HG03159 (cell line): ENCODE measurements at regions not wholly inside any gene's neighbourhood (a gene's known extent, or its start where the extent isn't known, plus 50 kb on each side); places are given as distances from the start of the nearest gene placed in this dataset.

Experiments
- ATAC-seq: cut with Tn5 transposase; IDR thresholded peaks from one replicate; pipeline ENCODE4 v1.9.1; 2021; ENCODE audit warnings: mild to moderate bottlenecking, moderate library complexity; ENCODE audit not compliant: unreplicated experiment

- ATAC-seq: no peak
These were observed 84.9 kb upstream of the SLC44A3 start for GRCh38 chr1:94734963-94735901.

DNA sequence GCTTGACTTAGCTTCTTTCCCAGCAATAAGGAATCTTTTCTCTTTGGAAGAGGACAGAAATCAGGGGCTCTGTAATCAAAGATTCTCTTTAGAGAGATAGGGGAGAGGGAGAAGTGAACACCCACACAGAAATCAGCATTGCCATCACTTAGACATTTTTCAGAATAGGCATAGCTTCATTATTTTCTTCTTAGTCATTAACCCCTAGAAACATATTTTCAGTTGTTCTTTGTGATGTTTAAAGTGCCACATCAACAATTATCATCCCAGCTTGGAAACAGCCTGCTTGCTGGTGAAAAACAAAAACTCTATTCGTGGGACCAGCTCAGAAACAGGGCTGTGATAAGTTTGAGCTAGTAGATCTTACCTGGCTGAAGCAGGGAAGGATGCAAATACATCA lies 88.3 kb upstream of the SLC44A3 start:
- no peak for ATAC-seq

DNA sequence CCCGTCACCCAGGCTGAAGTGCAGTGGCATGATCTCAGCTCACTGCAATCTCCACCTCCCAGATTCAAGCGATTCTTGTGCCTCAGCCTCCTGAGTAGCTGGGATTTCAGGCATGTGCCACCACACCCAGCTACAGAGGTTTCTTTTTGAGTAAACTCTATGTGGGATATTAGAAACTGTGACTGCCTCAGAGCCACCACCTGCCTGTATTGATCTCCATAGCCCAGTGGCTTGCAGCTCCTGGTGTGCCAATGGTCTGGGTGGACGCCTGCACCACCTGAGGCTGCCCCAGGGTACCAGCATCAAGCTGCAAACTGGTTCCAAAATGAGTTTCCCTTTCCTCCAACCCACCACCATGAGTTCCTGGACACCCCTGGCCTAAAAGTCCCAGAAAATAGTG lies 89.7 kb upstream of the SLC44A3 start:
- ATAC-seq: no peak

DNA sequence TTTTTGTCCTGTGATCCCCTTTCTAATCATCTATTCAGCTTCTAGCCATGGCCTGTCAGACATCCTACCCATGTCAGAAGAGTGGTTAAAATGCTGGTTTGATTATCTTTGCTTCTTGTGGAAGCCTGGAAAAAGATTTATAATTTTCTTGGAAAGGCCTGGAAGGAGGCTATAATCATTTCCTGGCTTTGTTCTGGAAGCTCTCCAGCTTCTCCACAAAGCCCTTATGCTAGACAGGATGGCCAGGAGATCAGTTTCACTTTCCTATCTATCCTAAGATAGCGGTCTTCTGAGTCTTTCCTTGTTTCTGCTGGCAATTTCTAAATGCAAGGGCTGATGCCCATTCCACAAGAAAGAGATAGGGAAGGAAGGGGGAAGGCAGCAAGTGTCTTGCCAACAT lies 90.9 kb upstream of the SLC44A3 start:
- no peak for ATAC-seq

GRCh38 chr1:94727846-94728715 lies 92.1 kb upstream of the SLC44A3 start:
- ATAC-seq: no peak

DNA sequence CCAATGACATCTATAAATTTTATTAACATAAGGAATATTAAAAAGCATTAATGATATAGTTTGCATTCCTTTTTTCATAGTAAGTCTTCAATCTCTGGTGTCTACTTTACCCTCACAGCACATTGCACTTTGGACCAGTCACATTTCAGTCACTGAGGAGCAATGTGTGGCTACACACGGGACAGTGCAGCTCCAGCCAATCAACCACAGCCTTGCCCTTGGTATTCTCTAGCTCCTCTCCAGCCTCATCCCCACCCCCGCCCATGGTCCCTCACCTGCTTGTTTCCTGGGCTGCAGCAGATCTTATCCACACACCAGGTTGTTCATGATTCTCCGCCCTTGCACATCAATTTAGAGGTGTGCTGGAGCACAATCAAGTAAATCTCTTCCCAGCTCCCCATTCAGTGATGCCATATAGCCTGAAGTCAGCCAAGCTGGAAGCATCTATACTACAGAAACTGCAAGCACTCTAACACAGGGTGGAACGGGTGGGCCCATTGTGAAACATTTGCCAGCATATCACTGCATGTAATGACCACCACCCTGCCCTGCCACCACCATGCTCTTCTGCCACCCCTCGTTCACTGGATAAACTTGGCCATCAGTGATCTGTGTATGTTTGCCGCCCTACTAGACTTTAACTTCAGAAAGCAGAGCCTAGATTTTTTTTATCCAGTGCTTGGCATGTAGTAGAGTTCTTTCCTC lies 93.0 kb upstream of the SLC44A3 start:
- no peak for ATAC-seq

- ATAC-seq: no peak
These were observed 94.6 kb upstream of the SLC44A3 start for GRCh38 chr1:94725566-94725965.

- no peak for ATAC-seq
These were observed 96.3 kb upstream of the SLC44A3 start for GRCh38 chr1:94723894-94724293.

DNA sequence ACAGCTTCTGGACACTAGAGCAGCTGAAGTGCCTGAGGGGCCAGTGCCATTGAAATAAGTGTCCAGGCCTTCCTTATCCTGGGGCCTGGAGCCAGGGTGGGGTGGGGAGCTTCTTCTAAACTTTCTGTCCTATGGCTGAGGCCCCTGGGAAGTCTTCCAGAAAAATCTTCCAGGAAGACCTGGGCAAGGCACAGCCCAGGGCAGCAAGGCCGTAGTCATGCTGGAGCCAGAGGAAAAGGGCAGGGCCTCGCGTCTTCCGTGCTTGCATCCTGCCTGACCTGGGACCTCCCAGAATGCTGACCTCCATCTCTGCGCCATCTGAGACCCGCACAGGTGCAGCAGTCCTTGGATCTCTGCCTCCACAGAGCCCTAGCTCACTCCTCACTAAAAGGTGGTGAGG lies 96.7 kb upstream of the SLC44A3 start:
- ATAC-seq: no peak

- ATAC-seq: no peak
These were observed 98.0 kb upstream of the SLC44A3 start for GRCh38 chr1:94722181-94722580.

- peak; percentile 52 for ATAC-seq
These were observed 98.9 kb upstream of the SLC44A3 start for GRCh38 chr1:94721240-94721639.

DNA sequence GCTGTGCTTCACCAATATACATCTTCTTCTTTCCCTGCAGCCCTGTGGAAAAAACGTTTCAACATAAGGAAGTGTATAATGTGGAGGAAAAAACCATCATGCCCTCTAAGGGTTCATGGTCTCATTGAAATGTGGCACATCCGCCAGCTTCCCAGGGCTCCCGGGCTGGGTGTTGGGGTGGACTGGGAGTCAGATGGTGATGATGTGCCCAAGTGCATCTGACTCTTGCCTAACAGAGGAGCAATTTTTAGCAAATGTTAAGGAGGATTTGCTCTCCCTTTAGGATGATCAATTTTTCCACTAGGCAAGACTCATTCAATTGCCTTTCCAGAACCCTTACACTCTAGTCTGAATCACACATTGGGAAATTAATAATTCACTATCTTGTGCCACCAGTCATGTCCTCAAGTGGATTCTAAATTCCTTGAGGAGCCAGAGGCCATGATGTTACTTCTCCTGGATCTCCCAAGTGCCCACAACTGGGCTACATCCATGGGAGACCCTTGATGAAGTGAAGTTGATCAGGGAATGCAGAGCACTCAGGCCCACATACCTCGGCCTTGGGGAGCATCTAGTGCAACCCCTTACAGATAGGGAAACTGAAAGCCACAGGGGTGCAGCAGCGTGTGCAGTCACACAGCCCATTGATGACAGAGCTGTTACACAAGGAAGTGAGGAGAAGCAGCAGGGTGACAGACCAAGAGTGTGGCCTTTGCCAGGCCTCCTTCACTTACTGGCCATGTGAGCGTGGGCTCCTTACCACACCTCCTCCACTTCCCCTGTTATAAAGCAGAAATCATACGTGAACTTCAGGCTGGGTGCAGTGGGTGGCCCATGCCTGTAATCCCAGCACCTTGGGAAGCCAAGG lies 100.0 kb upstream of the SLC44A3 start:
- ATAC-seq: peak; percentile 99

GRCh38 chr1:94716965-94717364 lies 103.2 kb upstream of the SLC44A3 start:
- no peak for ATAC-seq

- no peak for ATAC-seq
These were observed 104.8 kb upstream of the SLC44A3 start for GRCh38 chr1:94715321-94715720.

GRCh38 chr1:94714552-94714951 lies 105.6 kb upstream of the SLC44A3 start:
- ATAC-seq: no peak

GRCh38 chr1:94714152-94714551 lies 106.0 kb upstream of the SLC44A3 start:
- ATAC-seq: no peak

DNA sequence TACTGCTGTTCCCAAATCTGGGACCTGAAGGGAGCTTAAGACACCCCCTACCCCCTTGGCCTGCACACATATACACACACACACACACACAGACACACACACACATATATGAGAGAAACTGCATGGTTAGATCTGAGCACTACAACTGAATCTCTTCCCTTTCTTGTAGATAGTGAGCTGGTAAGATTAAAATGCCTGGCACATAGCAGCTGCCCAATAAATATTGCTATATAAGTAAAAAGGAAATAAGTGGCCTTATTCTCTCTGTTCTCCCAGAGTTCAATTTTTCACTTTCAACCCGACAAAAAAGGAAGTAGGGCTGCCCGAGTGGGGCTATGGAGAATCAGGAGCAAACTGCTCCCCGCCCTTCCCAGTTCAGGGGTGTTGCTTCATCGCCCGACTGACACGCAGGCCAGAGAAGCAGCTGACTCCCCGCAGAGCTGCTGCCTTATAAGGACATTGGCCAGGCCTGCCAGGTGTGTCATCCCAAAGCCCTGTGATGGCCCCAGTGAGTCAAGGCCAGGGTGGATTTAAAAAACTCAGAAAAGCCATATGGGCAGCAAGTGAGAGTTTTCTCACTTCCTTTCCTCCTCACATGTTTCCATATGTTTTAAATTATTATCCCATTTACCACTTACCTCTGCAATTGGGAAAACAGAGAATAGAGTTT lies 106.5 kb upstream of the SLC44A3 start:
- peak; percentile 69 for ATAC-seq

- ATAC-seq: no peak
These were observed 110.1 kb upstream of the SLC44A3 start for GRCh38 chr1:94709891-94710581.

DNA sequence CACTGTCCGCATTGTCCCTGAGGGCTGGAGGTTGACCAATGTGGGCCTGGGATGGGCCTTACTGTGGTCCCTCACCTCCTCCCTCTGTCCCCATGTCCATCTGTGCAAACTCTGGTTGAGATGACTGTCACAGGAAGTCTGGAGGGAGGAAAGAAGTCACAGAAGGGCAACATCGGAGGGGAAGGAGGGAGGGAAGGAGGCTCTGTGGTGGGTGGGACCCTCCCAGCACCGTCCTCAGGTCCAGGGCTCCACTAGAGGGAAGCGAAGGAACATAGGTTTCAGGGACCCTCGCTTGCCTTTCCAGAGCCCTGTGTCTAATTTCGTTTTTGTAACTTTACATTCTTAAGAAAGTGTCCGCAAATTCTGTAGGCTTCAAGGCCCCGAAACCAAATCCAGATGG lies 111.3 kb upstream of the SLC44A3 start:
- no peak for ATAC-seq
